Ovary (tissue), 7 donors: ENCODE measurements at regions not wholly inside any gene's neighbourhood (a gene's known extent, or its start where the extent isn't known, plus 50 kb on each side); places are given as distances from the start of the nearest gene placed in this dataset.

ENCODE experiments used
- DNase-seq, 5 donors: peaks; one replicate each; pipeline ENCODE4 v3.0.0-alpha.2; 2019 to 2020
- H3K27ac ChIP-seq, 2 donors: fragments of 200-600 bp; one replicate each; pipeline versions ENCODE4 v1.5.1 to v1.8.0; 2019 to 2022
- H3K27me3 ChIP-seq: fragments of 200-600 bp; one replicate; pipeline ENCODE4 v1.8.0; 2022
- H3K36me3 ChIP-seq: fragments of 200-600 bp; sonication (generic); one replicate; pipeline ENCODE4 v1.5.1; 2019
- H3K4me1 ChIP-seq: one replicate; pipeline ENCODE4 v1.8.1; 2013; ENCODE audit warnings: mild to moderate bottlenecking, moderate library complexity; ENCODE audit not compliant: insufficient read depth
- H3K4me3 ChIP-seq: fragments of 200-600 bp; sonication (generic); one replicate; pipeline ENCODE4 v1.5.1; 2017
- H3K9me3 ChIP-seq, 2 donors: fragments of 200-600 bp in 1 of 2; sonication (generic) in 1 of 2; one replicate each; pipeline versions ENCODE4 v1.5.1 to v1.8.1; 2013 to 2019; ENCODE audit warnings: mild to moderate bottlenecking in 1 of 2, moderate library complexity in 1 of 2
- CTCF ChIP-seq, 3 donors: fragments of 450-650 bp in 2 of 3; fragments of 200-600 bp in 1 of 3; IDR thresholded peaks; one replicate each; pipeline versions ENCODE4 v1.5.1 to v1.8.0; 2016 to 2022; ENCODE audit warnings: antibody characterized with exemption in 3 of 3, mild to moderate bottlenecking in 1 of 3
- EP300 ChIP-seq: sonication (generic); formaldehyde crosslinking; IDR thresholded peaks from one replicate; pipeline ENCODE4 v1.6.1; 2017; ENCODE audit warnings: antibody characterized with exemption
- POLR2A ChIP-seq: fragments of 450-650 bp; IDR thresholded peaks from one replicate; pipeline ENCODE4 v1.6.1; 2017; ENCODE audit warnings: antibody characterized with exemption, mild to moderate bottlenecking, moderate library complexity
- WGBS, 3 donors: extraction: QIAGEN DNeasy Blood & Tissue Kit in 1 of 3; methylation state at CpG; one replicate each; pipeline versions ENCODE4 v1.1.5 to v1.1.7; 2013 to 2017; 5-methylcytosine and 5-hydroxymethylcytosine counted together
- intact Hi-C, 4 donors: fragments of 100-400 bp; cut with DNase I; formaldehyde crosslinking; loops; one replicate each; pipeline versions ENCODE4 v1.11.0 to v1.15.1; 2022 to 2023
- donor health status: DM: no; HTN: no; CAD: no; lungs with moderate emphysema.
- donor health status: DM: no; HTN: no; CAD: no.
- donor health status: Bipolar disorder and iron deficiency.
- donor health status: DM: no; HTN: no; CAD: no.
- donor health status: DM: yes; HTN: yes; CAD: no.

- Histone ChIP-seq H3K4me1 (no peaks in the 10 kb centered on the region), H3K27ac (no peak overlapping the region), H3K9me3 (no peaks in the 10 kb centered on the region), H3K27me3 (no peaks in the 10 kb centered on the region), H3K4me3 (no peak overlapping the region), H3K36me3 (no peaks in the 10 kb centered on the region)
- no peak for DNase-seq
- intact Hi-C loops: no loop called here
- WGBS, 3 donors: 87 to 90% (median 87%) methylated on average over 1 of the region's 1 CpG
- no peak for TF ChIP-seq POLR2A
- no peak for TF ChIP-seq CTCF (IDR thresholded peaks at IDR 0.05)
Measured at GRCh38 chr2:62330959-62331358, 135.0 kb downstream of the B3GNT2 start.

GRCh38 chr2:62329797-62330196 lies 133.9 kb downstream of the B3GNT2 start:
- Histone ChIP-seq H3K27ac (no peak overlapping the region), H3K9me3 (no peaks in the 10 kb centered on the region), H3K4me3 (no peak overlapping the region), H3K36me3 (no peaks in the 10 kb centered on the region), H3K27me3 (no peaks in the 10 kb centered on the region), H3K4me1 (no peaks in the 10 kb centered on the region)
- 78 to 91% (median 83%) methylated on average over 5 of the region's 5 CpGs for WGBS, 3 donors
- intact Hi-C loops: no loop called here
- no peak for DNase-seq
- TF ChIP-seq CTCF (IDR thresholded peaks at IDR 0.05) (no peak), POLR2A (no peak), EP300 (no peak)

- H3K36me3 ChIP-seq: no peaks in the 10 kb centered on the region
- intact Hi-C loops: no loop called here
- DNase-seq: no peak
- WGBS, 3 donors: 13 to 31% (median 15%) methylated on average over 1 of the region's 1 CpG
- no peaks in the 10 kb centered on the region for H3K9me3 ChIP-seq
- no peaks in the 10 kb centered on the region for H3K4me1 ChIP-seq
- H3K27me3 ChIP-seq: no peaks in the 10 kb centered on the region
- TF ChIP-seq EP300: no peak
- TF ChIP-seq POLR2A: no peak
- TF ChIP-seq CTCF (IDR thresholded peaks at IDR 0.05): no peak
- H3K27ac ChIP-seq: no peak overlapping the region
- H3K4me3 ChIP-seq: no peak overlapping the region
Measured at GRCh38 chr2:62326735-62327134, 130.8 kb downstream of the B3GNT2 start.

- Histone ChIP-seq H3K9me3 (no peaks in the 10 kb centered on the region), H3K27me3 (no peaks in the 10 kb centered on the region), H3K4me1 (peaks cover 4% of the 10 kb centered on the region), H3K27ac (no peak overlapping the region), H3K4me3 (no peak overlapping the region), H3K36me3 (no peaks in the 10 kb centered on the region)
- WGBS, 3 donors: 94 to 96% (median 96%) methylated on average over 5 of the region's 5 CpGs
- no peak for TF ChIP-seq CTCF (IDR thresholded peaks at IDR 0.05)
- TF ChIP-seq EP300: no peak
- no peak for TF ChIP-seq POLR2A
- DNase-seq: no peak
- intact Hi-C loops: no loop called here
Measured at GRCh38 chr2:62325398-62325797, 129.5 kb downstream of the B3GNT2 start.
